GM12878 (cell line): ENCODE measurements at regions not wholly inside any gene's neighbourhood (a gene's known extent, or its start where the extent isn't known, plus 50 kb on each side); places are given as distances from the start of the nearest gene placed in this dataset.

Experiments
- EGR1 ChIP-seq, 2 experiments: IDR thresholded peaks; 1 replicate in 1 of 2; 2 replicates in 1 of 2; pipeline ENCODE4 v1.6.1; 2011 to 2012; ENCODE audit warnings: low read depth in 2 of 2, low read length in 2 of 2, borderline replicate concordance in 1 of 2, mild to moderate bottlenecking in 1 of 2, moderate library complexity in 1 of 2
- IKZF1 ChIP-seq: fragments of 450-650 bp; conservative IDR thresholded peaks from 2 replicates; pipeline ENCODE4 v1.6.1; 2017; ENCODE audit warnings: antibody characterized with exemption, mild to moderate bottlenecking
- NBN ChIP-seq: fragments of 450-650 bp; IDR thresholded peaks from 2 replicates; pipeline ENCODE4 v1.6.1; 2016
- NRF1 ChIP-seq: conservative IDR thresholded peaks from 2 replicates; pipeline ENCODE4 v1.6.1; 2011; ENCODE audit warnings: mild to moderate bottlenecking, low read depth, low read length, improper control_type of control experiment
- RAD21 ChIP-seq: IDR thresholded peaks from 2 replicates; pipeline ENCODE4 v1.6.1; 2011; ENCODE audit warnings: mild to moderate bottlenecking, low read depth, low read length, moderate library complexity; ENCODE audit not compliant: insufficient read depth
- SIN3A ChIP-seq: IDR thresholded peaks from 2 replicates; pipeline ENCODE4 v1.6.1; 2012; ENCODE audit warnings: low read depth, low read length, improper control_type of control experiment
- TF ChIP-seq, protein P1 (sequence below): IDR thresholded peaks from 2 replicates; pipeline ENCODE4 v1.6.1; 2011; ENCODE audit warnings: borderline replicate concordance, low read depth, mild to moderate bottlenecking, moderate library complexity, mixed read lengths, low read length; ENCODE audit not compliant: insufficient read depth; ENCODE audit errors: extremely low read length
- TF ChIP-seq, protein P2 (sequence below), 3 experiments: IDR thresholded peaks in 2 of 3; conservative IDR thresholded peaks in 1 of 3; 2 replicates each; pipeline ENCODE4 v1.5.1; 2011; ENCODE audit warnings: low read depth in 3 of 3, low read length in 3 of 3, mild to moderate bottlenecking in 3 of 3, control low read depth in 2 of 3, moderate library complexity in 2 of 3, inconsistent platforms in 1 of 3, mixed read lengths in 1 of 3; ENCODE audit not compliant: control insufficient read depth in 2 of 3, insufficient read depth in 1 of 3; ENCODE audit errors: extremely low read depth in 1 of 3
- TF ChIP-seq, protein P3 (sequence below): fragments of 450-650 bp; IDR thresholded peaks from 2 replicates; pipeline ENCODE4 v1.6.1; 2017; ENCODE audit warnings: mild to moderate bottlenecking, low read depth, inconsistent platforms; ENCODE audit not compliant: poor library complexity, severe bottlenecking
- TF ChIP-seq, protein P4 (sequence below): fragments of 450-650 bp; formaldehyde crosslinking; IDR thresholded peaks from 2 replicates; pipeline ENCODE4 v1.4.0; 2022; ENCODE audit warnings: mild to moderate bottlenecking, moderate library complexity
- TF ChIP-seq, protein P5 (sequence below): fragments of 450-650 bp; formaldehyde crosslinking; IDR thresholded peaks from 2 replicates; pipeline ENCODE4 v1.4.0; 2020; ENCODE audit warnings: mild to moderate bottlenecking, moderate library complexity
- TF ChIP-seq, protein P6 (sequence below): IDR thresholded peaks from 2 replicates; pipeline ENCODE4 v1.6.1; 2011; ENCODE audit warnings: low read depth, low read length, improper control_type of control experiment, borderline replicate concordance

DNA sequence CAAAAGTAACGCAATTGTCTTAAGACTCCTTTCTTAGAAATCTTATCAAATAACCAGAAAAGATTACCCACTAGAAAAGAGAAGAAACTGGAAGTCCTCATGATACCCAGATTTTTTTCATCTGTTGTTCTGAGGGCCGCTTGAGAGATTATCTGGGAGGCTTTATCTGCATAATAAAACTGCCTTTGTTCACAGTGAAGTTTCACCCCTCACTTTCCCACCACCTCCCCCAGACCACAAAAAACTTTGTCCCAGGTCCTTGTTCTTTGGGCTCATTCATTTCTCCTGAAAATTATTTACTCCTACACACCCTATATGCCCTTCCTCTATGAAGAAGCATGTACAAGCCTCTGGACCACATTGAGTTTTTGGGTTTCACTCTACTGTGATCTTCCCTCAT lies 745.1 kb upstream of the COBL start:
- TF ChIP-seq, protein P1, sequence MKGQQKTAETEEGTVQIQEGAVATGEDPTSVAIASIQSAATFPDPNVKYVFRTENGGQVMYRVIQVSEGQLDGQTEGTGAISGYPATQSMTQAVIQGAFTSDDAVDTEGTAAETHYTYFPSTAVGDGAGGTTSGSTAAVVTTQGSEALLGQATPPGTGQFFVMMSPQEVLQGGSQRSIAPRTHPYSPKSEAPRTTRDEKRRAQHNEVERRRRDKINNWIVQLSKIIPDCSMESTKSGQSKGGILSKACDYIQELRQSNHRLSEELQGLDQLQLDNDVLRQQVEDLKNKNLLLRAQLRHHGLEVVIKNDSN, result no peak
- TF ChIP-seq, protein P2, sequence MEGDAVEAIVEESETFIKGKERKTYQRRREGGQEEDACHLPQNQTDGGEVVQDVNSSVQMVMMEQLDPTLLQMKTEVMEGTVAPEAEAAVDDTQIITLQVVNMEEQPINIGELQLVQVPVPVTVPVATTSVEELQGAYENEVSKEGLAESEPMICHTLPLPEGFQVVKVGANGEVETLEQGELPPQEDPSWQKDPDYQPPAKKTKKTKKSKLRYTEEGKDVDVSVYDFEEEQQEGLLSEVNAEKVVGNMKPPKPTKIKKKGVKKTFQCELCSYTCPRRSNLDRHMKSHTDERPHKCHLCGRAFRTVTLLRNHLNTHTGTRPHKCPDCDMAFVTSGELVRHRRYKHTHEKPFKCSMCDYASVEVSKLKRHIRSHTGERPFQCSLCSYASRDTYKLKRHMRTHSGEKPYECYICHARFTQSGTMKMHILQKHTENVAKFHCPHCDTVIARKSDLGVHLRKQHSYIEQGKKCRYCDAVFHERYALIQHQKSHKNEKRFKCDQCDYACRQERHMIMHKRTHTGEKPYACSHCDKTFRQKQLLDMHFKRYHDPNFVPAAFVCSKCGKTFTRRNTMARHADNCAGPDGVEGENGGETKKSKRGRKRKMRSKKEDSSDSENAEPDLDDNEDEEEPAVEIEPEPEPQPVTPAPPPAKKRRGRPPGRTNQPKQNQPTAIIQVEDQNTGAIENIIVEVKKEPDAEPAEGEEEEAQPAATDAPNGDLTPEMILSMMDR (IDR thresholded peaks at IDR 0.05 in 2 of 3, conservative IDR thresholded peaks at IDR 0.05 in 1 of 3; ENCODE audit: control insufficient read depth in 2 of 3, extremely low read depth in 1 of 3, insufficient read depth in 1 of 3, low read depth in 3 of 3, low read length in 3 of 3), result no peak
- TF ChIP-seq NBN, result no peak
- no peak for TF ChIP-seq SIN3A
- TF ChIP-seq, protein P3, sequence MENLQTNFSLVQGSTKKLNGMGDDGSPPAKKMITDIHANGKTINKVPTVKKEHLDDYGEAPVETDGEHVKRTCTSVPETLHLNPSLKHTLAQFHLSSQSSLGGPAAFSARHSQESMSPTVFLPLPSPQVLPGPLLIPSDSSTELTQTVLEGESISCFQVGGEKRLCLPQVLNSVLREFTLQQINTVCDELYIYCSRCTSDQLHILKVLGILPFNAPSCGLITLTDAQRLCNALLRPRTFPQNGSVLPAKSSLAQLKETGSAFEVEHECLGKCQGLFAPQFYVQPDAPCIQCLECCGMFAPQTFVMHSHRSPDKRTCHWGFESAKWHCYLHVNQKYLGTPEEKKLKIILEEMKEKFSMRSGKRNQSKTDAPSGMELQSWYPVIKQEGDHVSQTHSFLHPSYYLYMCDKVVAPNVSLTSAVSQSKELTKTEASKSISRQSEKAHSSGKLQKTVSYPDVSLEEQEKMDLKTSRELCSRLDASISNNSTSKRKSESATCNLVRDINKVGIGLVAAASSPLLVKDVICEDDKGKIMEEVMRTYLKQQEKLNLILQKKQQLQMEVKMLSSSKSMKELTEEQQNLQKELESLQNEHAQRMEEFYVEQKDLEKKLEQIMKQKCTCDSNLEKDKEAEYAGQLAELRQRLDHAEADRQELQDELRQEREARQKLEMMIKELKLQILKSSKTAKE, result no peak
- no peak for TF ChIP-seq IKZF1
- no peak for TF ChIP-seq RAD21
- TF ChIP-seq, protein P4, sequence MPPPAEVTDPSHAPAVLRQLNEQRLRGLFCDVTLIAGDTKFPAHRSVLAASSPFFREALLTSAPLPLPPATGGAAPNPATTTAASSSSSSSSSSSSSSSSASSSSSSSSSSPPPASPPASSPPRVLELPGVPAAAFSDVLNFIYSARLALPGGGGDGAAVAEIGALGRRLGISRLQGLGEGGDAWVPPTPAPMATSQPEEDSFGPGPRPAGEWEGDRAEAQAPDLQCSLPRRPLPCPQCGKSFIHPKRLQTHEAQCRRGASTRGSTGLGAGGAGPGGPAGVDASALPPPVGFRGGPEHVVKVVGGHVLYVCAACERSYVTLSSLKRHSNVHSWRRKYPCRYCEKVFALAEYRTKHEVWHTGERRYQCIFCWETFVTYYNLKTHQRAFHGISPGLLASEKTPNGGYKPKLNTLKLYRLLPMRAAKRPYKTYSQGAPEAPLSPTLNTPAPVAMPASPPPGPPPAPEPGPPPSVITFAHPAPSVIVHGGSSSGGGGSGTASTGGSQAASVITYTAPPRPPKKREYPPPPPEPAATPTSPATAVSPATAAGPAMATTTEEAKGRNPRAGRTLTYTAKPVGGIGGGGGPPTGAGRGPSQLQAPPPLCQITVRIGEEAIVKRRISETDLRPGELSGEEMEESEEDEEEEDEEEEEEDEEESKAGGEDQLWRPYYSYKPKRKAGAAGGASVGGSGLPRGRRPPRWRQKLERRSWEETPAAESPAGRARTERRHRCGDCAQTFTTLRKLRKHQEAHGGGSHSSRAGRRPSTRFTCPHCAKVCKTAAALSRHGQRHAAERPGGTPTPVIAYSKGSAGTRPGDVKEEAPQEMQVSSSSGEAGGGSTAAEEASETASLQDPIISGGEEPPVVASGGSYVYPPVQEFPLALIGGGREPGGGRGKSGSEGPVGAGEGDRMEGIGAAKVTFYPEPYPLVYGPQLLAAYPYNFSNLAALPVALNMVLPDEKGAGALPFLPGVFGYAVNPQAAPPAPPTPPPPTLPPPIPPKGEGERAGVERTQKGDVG, result no peak
- TF ChIP-seq, protein P5, sequence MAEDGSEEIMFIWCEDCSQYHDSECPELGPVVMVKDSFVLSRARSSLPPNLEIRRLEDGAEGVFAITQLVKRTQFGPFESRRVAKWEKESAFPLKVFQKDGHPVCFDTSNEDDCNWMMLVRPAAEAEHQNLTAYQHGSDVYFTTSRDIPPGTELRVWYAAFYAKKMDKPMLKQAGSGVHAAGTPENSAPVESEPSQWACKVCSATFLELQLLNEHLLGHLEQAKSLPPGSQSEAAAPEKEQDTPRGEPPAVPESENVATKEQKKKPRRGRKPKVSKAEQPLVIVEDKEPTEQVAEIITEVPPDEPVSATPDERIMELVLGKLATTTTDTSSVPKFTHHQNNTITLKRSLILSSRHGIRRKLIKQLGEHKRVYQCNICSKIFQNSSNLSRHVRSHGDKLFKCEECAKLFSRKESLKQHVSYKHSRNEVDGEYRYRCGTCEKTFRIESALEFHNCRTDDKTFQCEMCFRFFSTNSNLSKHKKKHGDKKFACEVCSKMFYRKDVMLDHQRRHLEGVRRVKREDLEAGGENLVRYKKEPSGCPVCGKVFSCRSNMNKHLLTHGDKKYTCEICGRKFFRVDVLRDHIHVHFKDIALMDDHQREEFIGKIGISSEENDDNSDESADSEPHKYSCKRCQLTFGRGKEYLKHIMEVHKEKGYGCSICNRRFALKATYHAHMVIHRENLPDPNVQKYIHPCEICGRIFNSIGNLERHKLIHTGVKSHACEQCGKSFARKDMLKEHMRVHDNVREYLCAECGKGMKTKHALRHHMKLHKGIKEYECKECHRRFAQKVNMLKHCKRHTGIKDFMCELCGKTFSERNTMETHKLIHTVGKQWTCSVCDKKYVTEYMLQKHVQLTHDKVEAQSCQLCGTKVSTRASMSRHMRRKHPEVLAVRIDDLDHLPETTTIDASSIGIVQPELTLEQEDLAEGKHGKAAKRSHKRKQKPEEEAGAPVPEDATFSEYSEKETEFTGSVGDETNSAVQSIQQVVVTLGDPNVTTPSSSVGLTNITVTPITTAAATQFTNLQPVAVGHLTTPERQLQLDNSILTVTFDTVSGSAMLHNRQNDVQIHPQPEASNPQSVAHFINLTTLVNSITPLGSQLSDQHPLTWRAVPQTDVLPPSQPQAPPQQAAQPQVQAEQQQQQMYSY (CRISPR knock-in tag), result no peak
- TF ChIP-seq EGR1 (IDR thresholded peaks at IDR 0.05; ENCODE audit: borderline replicate concordance in 1 of 2, low read depth in 2 of 2, low read length in 2 of 2), result no peak
- TF ChIP-seq, protein P6, sequence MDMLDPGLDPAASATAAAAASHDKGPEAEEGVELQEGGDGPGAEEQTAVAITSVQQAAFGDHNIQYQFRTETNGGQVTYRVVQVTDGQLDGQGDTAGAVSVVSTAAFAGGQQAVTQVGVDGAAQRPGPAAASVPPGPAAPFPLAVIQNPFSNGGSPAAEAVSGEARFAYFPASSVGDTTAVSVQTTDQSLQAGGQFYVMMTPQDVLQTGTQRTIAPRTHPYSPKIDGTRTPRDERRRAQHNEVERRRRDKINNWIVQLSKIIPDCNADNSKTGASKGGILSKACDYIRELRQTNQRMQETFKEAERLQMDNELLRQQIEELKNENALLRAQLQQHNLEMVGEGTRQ, result no peak
- no peak for TF ChIP-seq NRF1
